ENCODE measurements at regions not wholly inside any gene's neighbourhood (a gene's known extent, or its start where the extent isn't known, plus 50 kb on each side); places are given as distances from the start of the nearest gene placed in this dataset.

DNA sequence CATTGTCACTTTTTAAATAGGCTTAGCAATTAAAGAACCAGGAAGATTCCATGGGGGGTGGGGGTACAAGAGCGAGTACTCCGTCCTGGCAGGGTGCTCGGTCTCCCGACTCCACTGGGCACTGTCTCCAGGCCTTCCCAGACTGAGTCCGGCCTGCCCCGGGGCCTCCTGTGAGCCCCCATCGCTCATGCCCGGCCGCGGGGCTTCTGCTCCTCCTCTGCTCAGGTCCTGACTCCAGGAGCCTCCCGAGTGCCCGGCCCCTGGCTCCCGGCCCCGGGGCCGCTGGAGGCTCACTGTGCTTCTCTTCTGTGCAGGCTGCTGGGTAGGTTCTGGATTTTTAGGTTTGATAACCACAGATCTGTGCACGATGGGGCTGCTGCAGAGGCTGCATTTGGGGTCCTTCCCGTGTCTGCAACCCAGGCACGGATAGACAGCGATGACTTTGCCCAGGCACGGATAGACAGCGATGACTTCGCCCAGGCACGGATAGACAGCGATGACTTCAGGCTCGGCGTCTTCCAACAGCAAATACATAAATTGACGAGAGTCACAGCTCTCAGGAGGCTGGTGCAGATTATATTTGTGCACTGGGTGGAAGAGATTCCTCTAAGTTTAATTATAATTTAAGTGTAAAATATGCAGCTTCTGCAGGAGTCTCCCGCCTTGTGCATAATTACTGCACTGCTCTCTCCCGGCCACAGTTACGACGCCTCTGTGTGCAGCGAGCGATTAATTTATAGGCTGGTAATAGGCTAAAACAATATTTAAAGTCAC, 74.8 kb upstream of the RXRA start:
- TF ChIP-seq, protein P1, sequence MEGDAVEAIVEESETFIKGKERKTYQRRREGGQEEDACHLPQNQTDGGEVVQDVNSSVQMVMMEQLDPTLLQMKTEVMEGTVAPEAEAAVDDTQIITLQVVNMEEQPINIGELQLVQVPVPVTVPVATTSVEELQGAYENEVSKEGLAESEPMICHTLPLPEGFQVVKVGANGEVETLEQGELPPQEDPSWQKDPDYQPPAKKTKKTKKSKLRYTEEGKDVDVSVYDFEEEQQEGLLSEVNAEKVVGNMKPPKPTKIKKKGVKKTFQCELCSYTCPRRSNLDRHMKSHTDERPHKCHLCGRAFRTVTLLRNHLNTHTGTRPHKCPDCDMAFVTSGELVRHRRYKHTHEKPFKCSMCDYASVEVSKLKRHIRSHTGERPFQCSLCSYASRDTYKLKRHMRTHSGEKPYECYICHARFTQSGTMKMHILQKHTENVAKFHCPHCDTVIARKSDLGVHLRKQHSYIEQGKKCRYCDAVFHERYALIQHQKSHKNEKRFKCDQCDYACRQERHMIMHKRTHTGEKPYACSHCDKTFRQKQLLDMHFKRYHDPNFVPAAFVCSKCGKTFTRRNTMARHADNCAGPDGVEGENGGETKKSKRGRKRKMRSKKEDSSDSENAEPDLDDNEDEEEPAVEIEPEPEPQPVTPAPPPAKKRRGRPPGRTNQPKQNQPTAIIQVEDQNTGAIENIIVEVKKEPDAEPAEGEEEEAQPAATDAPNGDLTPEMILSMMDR (IDR thresholded peaks at IDR 0.05 in 2 of 3, conservative IDR thresholded peaks at IDR 0.05 in 1 of 3; ENCODE audit: control insufficient read depth in 2 of 3, extremely low read depth in 1 of 3, insufficient read depth in 1 of 3, low read depth in 3 of 3, low read length in 3 of 3) = no peak
- no peak for TF ChIP-seq EZH2 (IDR thresholded peaks at IDR 0.05; ENCODE audit: borderline replicate concordance, control insufficient read depth, low read depth, low read length)
- TF ChIP-seq ZNF274 (IDR thresholded peaks at IDR 0.05; ENCODE audit: insufficient read depth, insufficient read length) = no peak
- TF ChIP-seq RFX5 (IDR thresholded peaks at IDR 0.05; ENCODE audit: low read depth, low read length) = no peak

All from GM12878 (cell line).